Hepatic stellate cell (primary cell): ENCODE measurements at regions not wholly inside any gene's neighbourhood (a gene's known extent, or its start where the extent isn't known, plus 50 kb on each side); places are given as distances from the start of the nearest gene placed in this dataset.

Experiments used
- DNase-seq: peaks from one replicate; pipeline ENCODE4 v3.0.0; 2011; ENCODE audit warnings: low spot score

DNA sequence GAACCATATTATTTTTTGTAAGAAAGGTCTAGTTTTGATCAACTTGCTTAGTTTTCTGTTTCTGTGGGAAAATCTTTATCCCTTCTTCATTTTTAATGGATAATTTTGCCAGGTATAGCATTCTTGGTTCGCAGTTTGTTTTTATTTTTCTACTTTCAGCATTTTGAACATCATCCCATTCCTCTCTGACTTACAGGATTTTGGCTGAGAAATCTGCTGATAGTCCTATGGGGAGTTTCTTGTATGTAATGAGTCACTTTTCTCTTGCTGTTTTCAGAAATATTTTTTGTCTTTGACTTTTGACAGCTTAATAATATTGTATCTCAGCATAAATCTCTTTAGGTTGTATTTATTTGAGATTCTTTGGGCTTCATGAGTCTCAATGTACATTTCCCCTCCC is 389.1 kb downstream of the PBX1 start:
- no peak for DNase-seq

DNA sequence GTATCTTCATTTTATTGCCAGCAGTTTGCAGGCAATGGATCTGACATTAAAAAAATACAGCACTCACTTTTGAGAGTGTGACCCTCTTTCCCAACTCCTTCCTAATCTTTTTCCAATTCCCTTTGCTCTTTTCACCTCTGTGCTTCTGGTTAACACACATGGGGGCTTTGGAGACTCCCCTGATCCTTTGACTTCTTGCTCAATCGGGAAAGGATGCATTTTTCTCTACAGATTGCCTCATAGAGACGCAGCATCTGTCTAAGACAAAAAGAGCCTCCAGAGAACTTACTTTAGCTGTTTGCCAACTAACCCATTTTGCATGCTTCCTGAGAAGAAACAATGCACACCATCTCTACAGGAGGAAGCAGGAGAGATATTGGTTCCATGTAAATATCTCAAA is 378.3 kb downstream of the PBX1 start:
- no peak for DNase-seq

DNA sequence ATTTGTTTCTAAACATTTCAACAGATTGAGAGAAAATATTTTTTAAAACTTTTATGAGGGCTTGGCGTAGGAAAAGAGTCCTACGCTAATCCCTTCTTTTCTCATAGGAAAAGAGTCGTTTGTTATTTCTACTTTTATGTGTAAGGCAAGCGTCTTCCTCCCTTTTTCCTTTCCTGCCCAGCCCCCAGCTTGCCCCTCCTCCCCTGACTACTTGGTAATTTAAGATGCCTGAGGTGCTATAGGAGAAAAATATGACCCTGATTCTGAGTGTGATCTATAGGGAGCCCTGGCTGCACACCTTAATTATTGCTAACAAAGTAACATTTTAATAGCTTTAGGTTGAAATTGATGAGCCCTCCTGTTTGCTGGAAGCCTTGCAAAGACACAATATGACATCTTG is 373.6 kb downstream of the PBX1 start:
- no peak for DNase-seq

DNA sequence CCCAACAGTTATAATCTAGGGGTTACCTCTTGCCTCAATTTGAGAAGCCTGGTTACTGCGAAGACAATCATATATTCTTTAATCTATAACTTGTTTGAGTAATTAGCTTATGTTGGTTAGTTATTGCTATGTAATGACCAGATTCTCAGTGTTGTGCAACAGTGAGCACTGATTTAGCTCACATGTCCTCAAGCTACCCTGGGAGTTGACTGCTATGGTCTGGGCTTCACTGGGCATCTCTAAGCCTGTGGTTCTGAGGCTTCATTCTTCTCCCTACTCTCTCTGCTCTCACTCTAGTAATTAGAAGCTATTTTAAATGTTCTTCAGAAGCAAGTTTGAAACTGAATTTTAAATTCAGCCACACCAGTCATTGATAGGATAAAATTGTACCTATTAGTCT is 371.8 kb downstream of the PBX1 start:
- DNase-seq: no peak

DNA sequence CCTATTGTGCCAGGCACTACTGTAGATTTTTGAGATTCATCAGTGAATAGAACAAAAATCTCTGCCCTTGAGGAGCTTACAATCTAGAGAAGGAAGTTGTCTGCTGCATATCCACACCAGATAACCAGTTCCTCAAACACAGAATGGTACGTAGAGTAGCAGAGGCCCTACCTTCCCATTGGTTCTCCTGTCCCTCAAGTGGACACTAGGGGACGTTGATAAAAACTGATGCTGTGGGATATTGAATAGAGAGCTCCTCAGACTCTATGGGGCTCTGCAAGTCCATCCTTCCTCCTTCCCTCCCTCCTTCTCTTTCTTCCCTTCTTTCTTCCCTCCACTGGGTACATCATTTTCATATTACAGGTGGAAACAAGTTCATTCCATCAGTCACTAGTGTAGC is 371.3 kb downstream of the PBX1 start:
- no peak for DNase-seq

DNA sequence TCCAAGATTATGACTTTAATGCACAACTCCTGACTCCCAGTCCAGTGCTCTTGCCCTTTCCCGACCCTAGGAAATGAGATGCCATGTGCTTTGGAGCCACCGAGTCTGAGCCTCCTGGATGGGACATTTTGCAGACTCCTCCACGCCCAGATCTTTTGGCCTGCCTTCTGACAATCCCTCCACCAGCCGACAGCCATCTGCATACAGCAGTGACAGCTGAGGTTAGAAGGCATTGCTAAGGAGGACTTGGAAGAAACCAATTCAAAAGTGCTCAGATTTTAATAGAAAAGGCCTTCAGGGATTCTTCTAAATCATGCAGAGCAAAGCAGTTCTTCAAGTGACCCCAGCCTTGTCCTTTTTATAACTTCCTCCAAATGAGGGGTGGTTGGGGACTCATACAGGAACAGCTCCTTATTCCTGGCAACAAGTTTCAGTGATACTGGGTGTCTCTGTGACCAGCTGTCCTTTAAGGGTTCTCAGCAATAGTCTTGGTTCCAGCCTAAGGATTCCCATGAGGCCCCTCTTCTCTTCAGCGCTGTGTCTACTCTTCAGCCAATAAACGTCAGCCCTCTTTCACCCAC is 369.3 kb downstream of the PBX1 start:
- DNase-seq: no peak

DNA sequence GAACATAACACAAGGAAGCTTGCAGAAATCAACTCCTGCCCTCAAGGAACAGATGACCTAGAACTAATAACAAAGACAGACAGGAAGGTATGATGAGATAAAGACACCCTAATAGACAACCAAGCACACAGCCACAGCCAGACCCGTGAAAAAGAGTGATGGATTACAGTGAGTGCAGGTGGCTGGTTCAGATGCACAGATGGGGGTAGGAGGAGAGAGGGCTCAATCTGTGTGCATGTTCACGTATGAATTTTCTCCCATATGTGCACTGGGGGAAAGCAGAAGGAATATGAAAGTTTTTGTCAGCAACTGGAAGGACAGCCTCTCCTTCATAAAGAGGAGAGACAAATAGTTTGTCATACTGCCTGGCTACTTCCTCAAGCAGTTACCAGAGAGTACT is 367.1 kb downstream of the PBX1 start:
- DNase-seq: no peak

DNA sequence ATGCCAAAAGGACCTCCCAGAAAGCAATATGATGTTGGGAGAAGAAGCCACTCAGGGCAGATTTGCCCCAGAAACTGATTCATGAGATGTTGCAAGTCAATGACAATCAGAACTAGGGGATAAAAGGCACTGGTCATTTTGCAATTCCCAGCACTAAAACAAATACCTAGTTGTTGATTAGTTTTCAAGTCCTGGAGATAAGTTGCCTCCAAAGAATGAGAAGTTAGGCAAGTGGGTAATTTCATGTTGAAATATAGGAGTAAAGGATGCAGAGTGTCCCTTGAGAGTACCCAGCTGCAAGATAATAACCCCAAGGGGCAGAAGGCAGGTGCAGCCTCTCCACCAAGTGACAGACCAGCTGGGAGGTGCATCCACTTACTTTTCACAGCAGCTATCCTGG is 363.6 kb downstream of the PBX1 start:
- no peak for DNase-seq

DNA sequence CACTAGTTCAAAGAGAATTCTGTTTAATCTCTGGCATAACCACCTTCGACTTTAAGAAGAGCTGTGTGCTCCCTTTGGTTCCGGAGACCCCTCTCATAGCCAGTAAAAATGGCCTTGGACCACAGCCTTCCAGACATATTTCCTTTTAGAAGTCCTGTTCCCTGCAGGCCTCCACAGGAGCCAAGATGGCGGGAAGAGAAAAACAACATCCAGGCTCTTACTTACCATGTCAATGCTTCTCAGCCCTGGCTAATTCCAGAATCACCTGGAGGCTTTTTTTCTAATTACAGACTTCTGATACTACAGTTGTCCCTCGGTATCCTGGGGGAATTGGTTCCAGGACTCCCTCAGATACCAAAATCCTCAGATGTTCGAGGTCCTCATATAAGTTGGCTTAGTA is 362.5 kb downstream of the PBX1 start:
- DNase-seq: no peak

DNA sequence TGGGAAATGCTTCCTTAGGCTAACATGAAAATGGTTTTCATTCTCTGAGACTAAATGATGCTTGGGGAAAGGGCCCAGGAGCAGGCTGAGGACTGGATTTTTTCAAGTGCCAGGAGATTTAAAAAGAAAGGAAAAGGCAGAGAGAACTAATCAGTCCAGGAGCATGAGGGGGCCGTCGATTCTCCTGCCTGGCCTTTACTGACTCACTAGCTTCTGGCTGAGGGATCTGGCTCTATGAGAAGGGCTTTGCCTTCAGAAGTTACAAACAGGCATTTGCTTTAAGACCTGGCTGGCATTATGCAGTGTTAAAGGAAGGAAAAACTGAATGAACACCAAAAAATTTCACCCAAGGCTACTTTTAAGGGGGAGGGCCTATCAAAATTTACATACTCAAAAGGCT is 359.2 kb downstream of the PBX1 start:
- no peak for DNase-seq

DNA sequence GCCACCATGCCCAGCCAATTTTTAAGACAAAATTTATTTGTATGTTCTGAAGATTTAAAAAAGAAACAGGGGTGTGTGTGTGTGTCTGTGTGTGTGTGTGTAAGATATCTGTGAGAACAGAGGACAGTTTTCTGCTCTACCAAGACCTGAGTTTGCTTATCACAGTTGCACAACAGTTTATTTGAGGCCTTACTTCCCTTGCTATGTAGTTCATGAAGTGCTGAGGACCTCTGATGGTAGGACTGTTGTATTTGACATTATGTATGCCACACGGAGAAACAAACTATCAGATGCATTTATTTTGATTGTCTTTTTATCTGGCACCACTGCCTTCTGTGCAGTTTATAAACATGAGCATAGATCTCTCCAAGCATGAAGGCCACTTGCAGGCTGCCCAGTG is 355.2 kb downstream of the PBX1 start:
- no peak for DNase-seq

DNA sequence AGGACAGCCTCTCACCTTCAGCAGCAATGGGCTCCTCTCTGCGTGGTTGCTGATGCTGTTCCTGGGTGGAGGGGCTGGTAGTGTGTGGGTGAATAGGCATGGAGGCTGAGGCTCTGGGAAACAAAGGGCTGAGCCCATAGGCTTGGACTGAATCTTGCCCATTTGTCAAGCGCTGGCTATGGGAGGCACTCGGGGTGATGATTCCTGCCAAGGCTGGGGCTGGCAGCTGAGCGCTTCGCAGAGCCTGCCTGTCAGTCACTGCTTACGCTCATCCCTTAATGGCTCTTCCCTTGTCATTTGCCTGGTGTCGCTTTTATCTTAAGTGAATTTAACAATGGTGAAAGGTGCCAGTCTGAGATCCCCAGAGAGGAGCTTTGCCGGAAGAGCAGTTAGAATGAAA is 353.3 kb downstream of the PBX1 start:
- DNase-seq: no peak

DNA sequence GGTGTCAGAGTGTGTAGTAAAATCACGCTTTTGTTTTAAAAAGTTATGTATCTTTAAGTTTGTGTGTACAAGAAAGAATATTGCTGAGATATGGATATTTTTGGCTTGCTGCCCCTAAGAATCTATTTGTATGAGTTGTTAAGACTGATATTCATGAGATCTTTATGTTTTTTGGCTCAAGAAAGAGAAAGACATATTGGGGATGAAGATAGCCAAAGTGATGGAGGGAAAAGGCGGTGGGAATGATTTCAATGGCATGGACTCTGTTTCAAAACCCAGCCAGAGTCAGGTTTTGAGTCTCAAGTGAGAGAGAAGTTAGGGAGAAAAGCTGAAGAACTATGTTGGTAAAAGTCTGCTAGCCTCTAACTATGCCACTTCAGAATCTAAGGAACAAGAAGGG is 351.7 kb downstream of the PBX1 start:
- DNase-seq: no peak

DNA sequence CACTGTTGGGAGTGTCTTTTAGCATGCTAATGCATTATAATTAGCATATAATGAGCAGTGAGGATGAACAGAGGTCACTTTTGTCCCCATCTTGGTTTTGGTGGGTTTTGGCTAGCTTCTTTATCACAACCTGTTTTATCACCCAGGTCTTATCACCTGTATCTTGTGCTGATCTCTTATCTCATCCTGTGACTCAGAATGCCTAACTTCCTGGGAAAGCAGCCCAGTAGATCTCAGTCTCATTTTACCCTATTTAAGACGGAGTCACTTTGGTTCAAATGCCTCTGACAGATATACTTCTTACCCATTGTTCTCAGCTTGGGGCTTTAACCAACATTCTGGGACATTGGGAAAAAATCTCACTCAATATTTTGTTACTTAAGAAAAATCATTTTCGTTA is 348.7 kb downstream of the PBX1 start:
- no peak for DNase-seq

DNA sequence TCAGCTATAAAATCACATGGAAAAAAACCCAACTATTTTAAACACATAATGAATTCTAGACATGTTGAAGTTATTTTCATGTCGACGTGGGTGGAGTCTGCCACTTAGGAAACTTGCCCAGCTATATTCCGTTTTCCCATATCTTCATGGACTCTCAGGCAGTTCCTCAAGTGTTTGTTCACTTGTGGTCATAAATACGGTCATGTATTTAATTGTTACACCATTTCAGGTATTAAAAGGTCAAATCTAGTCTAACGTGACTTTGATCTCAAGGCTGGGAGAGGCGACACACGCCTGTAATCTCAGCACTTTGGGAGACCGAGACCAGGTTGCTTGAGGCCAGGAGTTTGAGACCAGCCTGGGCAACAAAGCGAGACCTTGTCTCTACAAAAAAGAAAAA is 346.9 kb downstream of the PBX1 start:
- no peak for DNase-seq

DNA sequence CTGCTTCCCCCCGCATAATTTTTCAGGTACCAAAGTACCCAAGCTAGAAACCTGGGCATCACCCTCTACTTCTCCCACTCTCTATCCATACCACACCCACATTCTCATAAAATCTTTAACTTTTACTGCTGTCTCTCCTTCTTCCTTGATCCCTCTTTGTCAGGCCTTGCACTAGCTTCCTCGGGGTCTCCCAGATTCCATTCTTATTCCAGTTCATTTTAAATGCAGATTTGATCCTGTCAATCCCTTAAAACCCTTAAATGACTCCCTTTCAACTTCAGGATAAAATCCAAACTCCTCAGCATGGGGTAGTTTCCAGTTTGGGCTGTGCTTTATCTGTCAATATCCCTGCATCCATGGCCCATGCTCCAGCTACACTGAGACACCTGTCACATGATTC is 343.5 kb downstream of the PBX1 start:
- DNase-seq: no peak
